HL-60 (cell line): ENCODE measurements at regions not wholly inside any gene's neighbourhood (a gene's known extent, or its start where the extent isn't known, plus 50 kb on each side); places are given as distances from the start of the nearest gene placed in this dataset.

Source experiments
- GABPA ChIP-seq: IDR thresholded peaks from 2 replicates; pipeline ENCODE4 v1.6.1; 2012; ENCODE audit warnings: low read depth
- POLR2AphosphoS5 ChIP-seq: IDR thresholded peaks from 2 replicates; pipeline ENCODE4 v1.6.1; 2012; ENCODE audit warnings: low read depth

DNA sequence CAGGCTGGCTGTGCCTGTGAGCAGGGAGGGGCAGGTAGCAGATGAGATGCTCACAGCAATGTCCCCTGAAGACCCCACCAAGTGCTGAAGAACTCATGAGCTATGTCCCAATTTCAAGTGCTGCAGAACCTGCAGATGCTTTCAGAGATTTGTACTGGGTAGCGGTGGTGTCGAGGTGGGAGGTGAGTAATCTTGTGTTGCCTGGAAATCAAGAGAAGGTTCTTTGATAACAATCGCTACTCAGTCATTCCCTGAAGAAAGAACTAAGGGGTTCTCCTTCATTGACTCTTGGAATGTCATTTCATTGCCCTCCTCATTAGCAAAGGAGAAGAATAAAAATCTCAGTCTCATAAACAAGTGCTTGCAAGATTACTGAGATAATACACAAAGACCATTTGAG is 246.4 kb downstream of the EMX2 start:
- TF ChIP-seq POLR2AphosphoS5: no peak
- no peak for TF ChIP-seq GABPA
